Gastroesophageal sphincter (tissue), 3 donors: ENCODE measurements at regions not wholly inside any gene's neighbourhood (a gene's known extent, or its start where the extent isn't known, plus 50 kb on each side); places are given as distances from the start of the nearest gene placed in this dataset.

Experiments used
- CTCF ChIP-seq, 4 experiments: fragments of 200-600 bp in 2 of 4; fragments of 450-650 bp in 2 of 4; sonication (generic) in 1 of 4; IDR thresholded peaks; one replicate each; pipeline ENCODE4 v1.5.1; 2017 to 2019; ENCODE audit warnings: antibody characterized with exemption in 4 of 4, mild to moderate bottlenecking in 2 of 4, moderate library complexity in 2 of 4
- POLR2A ChIP-seq, 2 donors: fragments of 450-650 bp; IDR thresholded peaks; one replicate each; pipeline ENCODE4 v1.6.1; 2017; ENCODE audit warnings: antibody characterized with exemption in 2 of 2, mild to moderate bottlenecking in 2 of 2, moderate library complexity in 1 of 2

DNA sequence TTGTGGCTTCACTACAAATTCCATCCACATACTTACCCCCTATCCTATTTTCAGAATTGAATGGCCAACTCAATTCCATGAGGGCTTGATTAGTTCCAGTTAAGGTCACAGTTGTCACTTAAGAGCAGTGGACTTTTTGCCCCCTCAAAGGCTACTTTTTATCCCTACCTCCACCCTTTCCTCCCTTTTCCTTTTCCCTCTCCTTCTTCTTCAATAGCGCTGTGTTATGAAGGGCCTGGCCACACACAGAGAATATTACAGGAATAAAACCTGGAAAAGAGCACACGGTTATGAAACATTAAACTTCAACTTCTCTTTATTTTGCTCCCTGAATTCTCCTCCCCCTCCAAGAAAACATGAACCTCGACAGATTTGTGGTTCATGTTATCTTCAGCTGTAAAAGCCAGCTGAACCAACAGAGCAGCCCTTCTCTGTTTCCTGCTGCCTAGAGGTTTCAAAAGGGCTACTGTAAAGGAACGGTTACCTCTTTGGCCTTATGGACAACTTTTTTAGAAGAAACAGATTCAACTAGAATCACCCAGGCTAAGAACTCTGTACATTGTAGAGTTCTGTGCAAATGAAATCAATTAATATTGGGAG lies 87.0 kb upstream of the RPL34 start:
- TF ChIP-seq CTCF (IDR thresholded peaks at IDR 0.05), result no peak
- no peak for TF ChIP-seq POLR2A (IDR thresholded peaks at IDR 0.05)
